GM23338 (cell line): ENCODE measurements at regions not wholly inside any gene's neighbourhood (a gene's known extent, or its start where the extent isn't known, plus 50 kb on each side); places are given as distances from the start of the nearest gene placed in this dataset.
A peak's percentile ranks its signal among the peaks of the same experiment; 100 is the strongest.

Source experiments
- ATAC-seq: fragments of 200-7000 bp; cut with Tn5 transposase; 3 replicates; pipeline ENCODE4 v1.9.1; 2020
- DNase-seq: peaks from one replicate; pipeline ENCODE4 v3.0.0-alpha.2; 2015; ENCODE audit warnings: low spot score
- H2AFZ ChIP-seq: fragments of 200-600 bp; sonication (generic); 2 replicates; pipeline ENCODE4 v1.8.0; 2016; ENCODE audit warnings: antibody characterized with exemption, mild to moderate bottlenecking, moderate library complexity
- H3F3A ChIP-seq: fragments of 200-600 bp; sonication (generic); replicated peaks from 2 replicates; pipeline ENCODE4 v1.8.0; 2017; ENCODE audit warnings: antibody characterized with exemption, mixed run types, low read depth
- H3K27ac ChIP-seq: fragments of 200-600 bp; sonication (generic); 2 replicates; pipeline ENCODE4 v1.6.1; 2016; ENCODE audit warnings: low read depth
- H3K27me3 ChIP-seq: fragments of 200-600 bp; sonication (generic); 2 replicates; pipeline ENCODE4 v1.8.0; 2016; ENCODE audit warnings: mild to moderate bottlenecking, mixed run types, moderate library complexity; ENCODE audit not compliant: insufficient read depth
- H3K36me3 ChIP-seq: fragments of 200-600 bp; sonication (generic); 2 replicates; pipeline ENCODE4 v1.8.0; 2016; ENCODE audit warnings: mild to moderate bottlenecking; ENCODE audit not compliant: insufficient read depth
- H3K4me1 ChIP-seq: fragments of 200-600 bp; sonication (generic); 2 replicates; pipeline ENCODE4 v1.8.0; 2016; ENCODE audit warnings: mild to moderate bottlenecking, moderate library complexity; ENCODE audit not compliant: insufficient read depth
- H3K4me2 ChIP-seq: fragments of 200-600 bp; sonication (generic); 2 replicates; pipeline ENCODE4 v1.7.1; 2017; ENCODE audit warnings: mixed run types
- H3K4me3 ChIP-seq: fragments of 200-600 bp; sonication (generic); 2 replicates; pipeline ENCODE4 v1.6.1; 2016; ENCODE audit warnings: mixed run types
- H3K79me2 ChIP-seq: fragments of 200-600 bp; sonication (generic); replicated peaks from 2 replicates; pipeline ENCODE4 v1.8.0; 2017; ENCODE audit warnings: mild to moderate bottlenecking; ENCODE audit not compliant: insufficient read depth
- H3K9me2 ChIP-seq: fragments of 200-600 bp; sonication (generic); 2 replicates; pipeline ENCODE4 v1.8.0; 2017; ENCODE audit not compliant: insufficient read depth
- H4K20me1 ChIP-seq: fragments of 200-600 bp; sonication (generic); replicated peaks from 2 replicates; pipeline ENCODE4 v1.8.0; 2017; ENCODE audit warnings: mild to moderate bottlenecking; ENCODE audit not compliant: insufficient read depth
- H3K27ac Mint-ChIP-seq: 2 replicates; pipeline ENCODE4 v1.8.0; 2020; ENCODE audit warnings: inconsistent platforms, mild to moderate bottlenecking, moderate library complexity, mixed read lengths
- H3K27me3 Mint-ChIP-seq: 3 replicates; pipeline ENCODE4 v1.8.0; 2022; ENCODE audit warnings: low read depth, mild to moderate bottlenecking, moderate library complexity, mixed read lengths, inconsistent platforms; ENCODE audit not compliant: insufficient read depth, poor library complexity
- H3K36me3 Mint-ChIP-seq: 3 replicates; pipeline ENCODE4 v1.8.0; 2021; ENCODE audit warnings: low read depth, mild to moderate bottlenecking, inconsistent platforms, moderate library complexity, mixed read lengths
- H3K4me1 Mint-ChIP-seq: 3 replicates; pipeline ENCODE4 v1.8.0; 2020; ENCODE audit warnings: mild to moderate bottlenecking, inconsistent platforms, mixed read lengths
- H3K4me3 Mint-ChIP-seq: 3 replicates; pipeline ENCODE4 v1.8.0; 2021; ENCODE audit warnings: moderate library complexity, mild to moderate bottlenecking, inconsistent platforms, mixed read lengths
- H3K9me3 Mint-ChIP-seq: 3 replicates; pipeline ENCODE4 v1.8.0; 2020; ENCODE audit warnings: moderate library complexity, mild to moderate bottlenecking, inconsistent platforms, mixed read lengths
- CREB1 ChIP-seq: fragments of 250-450 bp; sonication (Bioruptor Pico); IDR thresholded peaks from 2 replicates; pipeline ENCODE4 v1.5.0; 2020; ENCODE audit warnings: low read depth, mild to moderate bottlenecking, moderate library complexity
- CTCF ChIP-seq, 2 experiments: fragments of 200-600 bp in 1 of 2; sonication (generic) in 1 of 2; conservative IDR thresholded peaks; 2 replicates each; pipeline versions ENCODE4 v1.5.1 to v1.6.1; 2016 to 2017; ENCODE audit warnings: antibody characterized with exemption in 2 of 2, low read depth in 2 of 2, mild to moderate bottlenecking in 2 of 2, moderate library complexity in 1 of 2
- ETS1 ChIP-seq: IDR thresholded peaks from 2 replicates; pipeline ENCODE4 v1.6.1; 2016; ENCODE audit warnings: antibody characterized with exemption
- EZH2 ChIP-seq: fragments of 200-600 bp; sonication (generic); IDR thresholded peaks from one replicate; pipeline ENCODE4 v1.8.0; 2017; ENCODE audit warnings: antibody characterized with exemption, mild to moderate bottlenecking, low read depth; ENCODE audit not compliant: unreplicated experiment
- EZH2phosphoT487 ChIP-seq: fragments of 200-600 bp; sonication (generic); IDR thresholded peaks from one replicate; pipeline ENCODE4 v1.8.1; 2018; ENCODE audit warnings: antibody characterized with exemption; ENCODE audit not compliant: unreplicated experiment
- NANOG ChIP-seq: IDR thresholded peaks from 2 replicates; pipeline ENCODE4 v1.6.1; 2016; ENCODE audit warnings: antibody characterized with exemption, borderline replicate concordance
- POLR2AphosphoS5 ChIP-seq: IDR thresholded peaks from 2 replicates; pipeline ENCODE4 v1.6.1; 2016; ENCODE audit warnings: antibody characterized with exemption, low read depth
- REST ChIP-seq: IDR thresholded peaks from one replicate; pipeline ENCODE4 v1.6.1; 2018; ENCODE audit warnings: antibody characterized with exemption; ENCODE audit not compliant: unreplicated experiment
- STAT1 ChIP-seq: IDR thresholded peaks from one replicate; pipeline ENCODE4 v1.6.1; 2016; ENCODE audit warnings: antibody characterized with exemption; ENCODE audit not compliant: unreplicated experiment

GRCh38 chr5:160970605-160971191, 118.7 kb upstream of the ATP10B start:
- Mint-ChIP-seq H3K9me3 (no peaks in the 10 kb centered on the region), H3K36me3 (no peaks in the 10 kb centered on the region), H3K27me3 (no peaks in the 10 kb centered on the region), H3K4me3 (no peak overlapping the region), H3K27ac (no peak overlapping the region; the same call in 1 of the 2 replicates), H3K4me1 (no peaks in the 10 kb centered on the region)
- H3K4me2 ChIP-seq, result no peak overlapping the region
- DNase-seq (peak; percentile 68), ATAC-seq (peak; percentile 75)
- H4K20me1 ChIP-seq, result no peaks in the 10 kb centered on the region
- H3K27ac ChIP-seq, result no peak overlapping the region
- no peaks in the 10 kb centered on the region for H3K36me3 ChIP-seq
- TF ChIP-seq CTCF (conservative IDR thresholded peaks at IDR 0.05; ENCODE audit: low read depth in 2 of 2) (peak; percentile 59 to 69), CREB1 (CRISPR knock-in tag) (no peak)
- no peaks in the 10 kb centered on the region for H3K27me3 ChIP-seq
- H3F3A ChIP-seq, result no peaks in the 10 kb centered on the region
- H3K4me1 ChIP-seq, result no peaks in the 10 kb centered on the region
- no peaks in the 10 kb centered on the region for H3K9me2 ChIP-seq
- no peak overlapping the region for H2AFZ ChIP-seq
- H3K79me2 ChIP-seq, result no peaks in the 10 kb centered on the region
- H3K4me3 ChIP-seq, result no peak overlapping the region

GRCh38 chr5:160969645-160970044, 117.6 kb upstream of the ATP10B start:
- peak; percentile 8 for TF ChIP-seq REST
- TF ChIP-seq ETS1, result no peak
- TF ChIP-seq NANOG, result no peak
- no peak for TF ChIP-seq CTCF (conservative IDR thresholded peaks at IDR 0.05; ENCODE audit: low read depth in 2 of 2)
- no peak for TF ChIP-seq EZH2phosphoT487
- TF ChIP-seq EZH2, result no peak
- no peak for TF ChIP-seq POLR2AphosphoS5
- no peak for TF ChIP-seq STAT1
- Histone ChIP-seq H3K9me2 (no peaks in the 10 kb centered on the region), H3K79me2 (no peaks in the 10 kb centered on the region), H3K27ac (no peak overlapping the region), H3K4me3 (no peak overlapping the region), H2AFZ (no peak overlapping the region), H3K4me2 (no peak overlapping the region), H4K20me1 (no peaks in the 10 kb centered on the region), H3K36me3 (no peaks in the 10 kb centered on the region), H3K27me3 (no peaks in the 10 kb centered on the region), H3F3A (no peaks in the 10 kb centered on the region), H3K4me1 (no peaks in the 10 kb centered on the region)
- H3K27me3 Mint-ChIP-seq, result no peaks in the 10 kb centered on the region
- H3K9me3 Mint-ChIP-seq, result no peaks in the 10 kb centered on the region
- H3K4me1 Mint-ChIP-seq, result no peaks in the 10 kb centered on the region
- H3K27ac Mint-ChIP-seq, result no peak overlapping the region
- no peaks in the 10 kb centered on the region for H3K36me3 Mint-ChIP-seq
- no peak for DNase-seq
- H3K4me3 Mint-ChIP-seq, result no peak overlapping the region
- ATAC-seq, result no peak
